ENCODE measurements at regions not wholly inside any gene's neighbourhood (a gene's known extent, or its start where the extent isn't known, plus 50 kb on each side); places are given as distances from the start of the nearest gene placed in this dataset.
"Not testable (repeated sequence)": the region's sequence is repeated elsewhere in the genome, so short reads cannot be mapped to it uniquely, and the experiment has no call there.

- DNase-seq (ENCODE audit: low spot score), result peak; percentile 21
Observed at GRCh38 chr10:63675171-63675570, 154.0 kb downstream of the REEP3 start.

- no peak for DNase-seq (ENCODE audit: low spot score)
Observed at GRCh38 chr10:63677001-63677400, 155.8 kb downstream of the REEP3 start.

- not testable (repeated sequence) for DNase-seq (ENCODE audit: low spot score)
Observed at GRCh38 chr10:63680545-63680944, 159.3 kb downstream of the REEP3 start.

GRCh38 chr10:63681993-63682697, 160.9 kb downstream of the REEP3 start:
- DNase-seq (ENCODE audit: low spot score), result peak; percentile 59

GRCh38 chr10:63682698-63683052, 161.5 kb downstream of the REEP3 start:
- not testable (repeated sequence) for DNase-seq (ENCODE audit: low spot score)

- no peak for DNase-seq (ENCODE audit: low spot score)
Observed at GRCh38 chr10:63683223-63683622, 162.0 kb downstream of the REEP3 start.

GRCh38 chr10:63683686-63684085, 162.5 kb downstream of the REEP3 start:
- DNase-seq (ENCODE audit: low spot score), result no peak

GRCh38 chr10:63684257-63684936, 163.2 kb downstream of the REEP3 start:
- DNase-seq (ENCODE audit: low spot score), result no peak

- DNase-seq (ENCODE audit: low spot score), result no peak
Observed at GRCh38 chr10:63689768-63690167, 168.6 kb downstream of the REEP3 start.

GRCh38 chr10:63692220-63692896, 171.2 kb downstream of the REEP3 start:
- no peak for DNase-seq (ENCODE audit: low spot score)

- DNase-seq (ENCODE audit: low spot score), result not testable (repeated sequence)
Observed at GRCh38 chr10:63693021-63693420, 171.8 kb downstream of the REEP3 start.

- DNase-seq (ENCODE audit: low spot score), result no peak
Observed at GRCh38 chr10:63696205-63696604, 175.0 kb downstream of the REEP3 start.

- DNase-seq (ENCODE audit: low spot score), result no peak
Observed at GRCh38 chr10:63697956-63698786, 177.0 kb downstream of the REEP3 start.

GRCh38 chr10:63698787-63699150, 177.6 kb downstream of the REEP3 start:
- DNase-seq (ENCODE audit: low spot score), result no peak

GRCh38 chr10:63699785-63700613, 178.8 kb downstream of the REEP3 start:
- DNase-seq (ENCODE audit: low spot score), result peak; percentile 66

- DNase-seq (ENCODE audit: low spot score), result no peak
Observed at GRCh38 chr10:63700631-63701156, 179.5 kb downstream of the REEP3 start.

GRCh38 chr10:63702092-63702491, 180.9 kb downstream of the REEP3 start:
- DNase-seq (ENCODE audit: low spot score), result no peak

- DNase-seq (ENCODE audit: low spot score), result no peak
Observed at GRCh38 chr10:63703113-63703670, 182.0 kb downstream of the REEP3 start.

- DNase-seq (ENCODE audit: low spot score), result no peak
Observed at GRCh38 chr10:63703740-63704345, 182.6 kb downstream of the REEP3 start.

- DNase-seq (ENCODE audit: low spot score), result peak; percentile 78
Observed at GRCh38 chr10:63707254-63707910, 186.2 kb downstream of the REEP3 start.
